ENCODE measurements at regions not wholly inside any gene's neighbourhood (a gene's known extent, or its start where the extent isn't known, plus 50 kb on each side); places are given as distances from the start of the nearest gene placed in this dataset.

GRCh38 chr2:59572227-59572626, 981.2 kb downstream of the BCL11A start:
- DNase-seq (ENCODE audit: low spot score), result no peak

GRCh38 chr2:59570818-59571217, 982.6 kb downstream of the BCL11A start:
- no peak for DNase-seq (ENCODE audit: low spot score)

- no peak for DNase-seq (ENCODE audit: low spot score)
Observed at GRCh38 chr2:59569124-59569523, 984.3 kb downstream of the BCL11A start.

GRCh38 chr2:59568461-59568860, 985.0 kb downstream of the BCL11A start:
- no peak for DNase-seq (ENCODE audit: low spot score)

- DNase-seq (ENCODE audit: low spot score), result no peak
Observed at GRCh38 chr2:59567151-59567550, 986.3 kb downstream of the BCL11A start.

- no peak for DNase-seq (ENCODE audit: low spot score)
Observed at GRCh38 chr2:59566739-59567138, 986.7 kb downstream of the BCL11A start.

- DNase-seq (ENCODE audit: low spot score), result no peak
Observed at GRCh38 chr2:59561281-59561680, 992.2 kb downstream of the BCL11A start.

GRCh38 chr2:59560769-59561168, 992.7 kb downstream of the BCL11A start:
- DNase-seq (ENCODE audit: low spot score), result no peak

- no peak for DNase-seq (ENCODE audit: low spot score)
Observed at GRCh38 chr2:59540864-59541263, 1012.6 kb downstream of the BCL11A start.

GRCh38 chr2:59538398-59538911, 1015.0 kb downstream of the BCL11A start:
- no peak for DNase-seq (ENCODE audit: low spot score)

GRCh38 chr2:59532808-59533207, 1020.6 kb downstream of the BCL11A start:
- no peak for DNase-seq (ENCODE audit: low spot score)

GRCh38 chr2:59530258-59530657, 1023.2 kb downstream of the BCL11A start:
- DNase-seq (ENCODE audit: low spot score), result no peak

GRCh38 chr2:59529726-59530125, 1023.7 kb downstream of the BCL11A start:
- DNase-seq (ENCODE audit: low spot score), result no peak

- DNase-seq (ENCODE audit: low spot score), result no peak
Observed at GRCh38 chr2:59528525-59528924, 1024.9 kb downstream of the BCL11A start.

GRCh38 chr2:59502981-59503380, 1050.5 kb downstream of the BCL11A start:
- no peak for DNase-seq (ENCODE audit: low spot score)

- DNase-seq (ENCODE audit: low spot score), result no peak
Observed at GRCh38 chr2:59490994-59491393, 1062.5 kb downstream of the BCL11A start.

- no peak for DNase-seq (ENCODE audit: low spot score)
Observed at GRCh38 chr2:59490192-59490591, 1063.3 kb downstream of the BCL11A start.

GRCh38 chr2:59484673-59485072, 1068.8 kb downstream of the BCL11A start:
- no peak for DNase-seq (ENCODE audit: low spot score)

GRCh38 chr2:59463426-59463825, 1090.0 kb downstream of the BCL11A start:
- peak; percentile 49 for DNase-seq (ENCODE audit: low spot score)

GRCh38 chr2:59462422-59463197, 1090.8 kb downstream of the BCL11A start:
- no peak for DNase-seq (ENCODE audit: low spot score)

- DNase-seq (ENCODE audit: low spot score), result no peak
Observed at GRCh38 chr2:59461127-59461526, 1092.3 kb downstream of the BCL11A start.

GRCh38 chr2:59458800-59459199, 1094.7 kb downstream of the BCL11A start:
- no peak for DNase-seq (ENCODE audit: low spot score)

- DNase-seq (ENCODE audit: low spot score), result no peak
Observed at GRCh38 chr2:59456285-59456684, 1097.2 kb downstream of the BCL11A start.

GRCh38 chr2:59449274-59449673, 1104.2 kb downstream of the BCL11A start:
- no peak for DNase-seq (ENCODE audit: low spot score)

Data from ecto neural progenitor cell (in vitro differentiated cells).